H9 (cell line): ENCODE measurements at regions not wholly inside any gene's neighbourhood (a gene's known extent, or its start where the extent isn't known, plus 50 kb on each side); places are given as distances from the start of the nearest gene placed in this dataset.

Experiments used
- DNase-seq: peaks from one replicate; pipeline ENCODE4 v3.0.0-alpha.2; 2017
- H2AFZ ChIP-seq: one replicate; pipeline ENCODE4 v1.6.1; 2013; ENCODE audit warnings: mild to moderate bottlenecking, low read length, control low read depth, moderate library complexity
- H2AK5ac ChIP-seq: 2 replicates; pipeline ENCODE4 v1.6.1; 2013; ENCODE audit warnings: low read length, control low read depth, mixed read lengths; ENCODE audit not compliant: insufficient read length
- H2BK120ac ChIP-seq: one replicate; pipeline ENCODE4 v1.6.1; 2013; ENCODE audit warnings: low read depth, mild to moderate bottlenecking, low read length, control low read depth, inconsistent platforms; ENCODE audit not compliant: poor library complexity, severe bottlenecking
- H2BK12ac ChIP-seq: 2 replicates; pipeline ENCODE4 v1.6.1; 2013; ENCODE audit warnings: low read length, control low read depth, mixed read lengths, low read depth; ENCODE audit not compliant: insufficient read length
- H2BK15ac ChIP-seq: 2 replicates; pipeline ENCODE4 v1.6.1; 2013; ENCODE audit warnings: low read depth, low read length, control low read depth
- H2BK20ac ChIP-seq: one replicate; pipeline ENCODE4 v1.6.1; 2013; ENCODE audit warnings: low read depth, mild to moderate bottlenecking, low read length, control low read depth, inconsistent platforms; ENCODE audit not compliant: poor library complexity, severe bottlenecking
- H2BK5ac ChIP-seq: 2 replicates; pipeline ENCODE4 v1.6.1; 2013; ENCODE audit warnings: low read length, control low read depth, mixed read lengths; ENCODE audit not compliant: insufficient read length
- H3K14ac ChIP-seq: 2 replicates; pipeline ENCODE4 v1.6.1; 2013; ENCODE audit warnings: low read length, control low read depth; ENCODE audit not compliant: insufficient read depth
- H3K18ac ChIP-seq: 2 replicates; pipeline ENCODE4 v1.6.1; 2013; ENCODE audit warnings: low read depth, mild to moderate bottlenecking, mixed read lengths, low read length, control low read depth; ENCODE audit not compliant: insufficient read length
- H3K23ac ChIP-seq: 2 replicates; pipeline ENCODE4 v1.6.1; 2013; ENCODE audit warnings: low read length, control low read depth, mixed read lengths, low read depth; ENCODE audit not compliant: insufficient read length
- H3K23me2 ChIP-seq: 2 replicates; pipeline ENCODE4 v1.6.1; 2013; ENCODE audit warnings: low read depth, mild to moderate bottlenecking, mixed read lengths, low read length, control low read depth; ENCODE audit not compliant: insufficient read length, poor library complexity, severe bottlenecking
- H3K27ac ChIP-seq: 2 replicates; pipeline ENCODE4 v1.5.1; 2013; ENCODE audit warnings: low read length, control low read depth, mixed read lengths, low read depth; ENCODE audit not compliant: insufficient read length
- H3K27me3 ChIP-seq: 2 replicates; pipeline ENCODE4 v1.6.1; 2013; ENCODE audit warnings: low read length, control low read depth, inconsistent platforms; ENCODE audit not compliant: insufficient read depth
- H3K4ac ChIP-seq: 2 replicates; pipeline ENCODE4 v1.6.1; 2013; ENCODE audit warnings: low read depth, mild to moderate bottlenecking, control low read depth, inconsistent platforms, low read length, moderate library complexity
- H3K4me1 ChIP-seq: 2 replicates; pipeline ENCODE4 v1.6.1; 2013; ENCODE audit warnings: low read length, control low read depth, inconsistent platforms; ENCODE audit not compliant: insufficient read depth
- H3K4me2 ChIP-seq: 2 replicates; pipeline ENCODE4 v1.6.1; 2013; ENCODE audit warnings: low read length, control low read depth, mixed read lengths; ENCODE audit not compliant: insufficient read length, insufficient read depth
- H3K56ac ChIP-seq: 2 replicates; pipeline ENCODE4 v1.6.1; 2013; ENCODE audit warnings: low read depth, mild to moderate bottlenecking, mixed read lengths, low read length, control low read depth; ENCODE audit not compliant: insufficient read length
- H3K79me1 ChIP-seq: 2 replicates; pipeline ENCODE4 v1.6.1; 2013; ENCODE audit warnings: low read depth, mild to moderate bottlenecking, moderate library complexity, low read length, control low read depth, inconsistent platforms; ENCODE audit not compliant: insufficient read depth, poor library complexity, severe bottlenecking
- H3K79me2 ChIP-seq: 2 replicates; pipeline ENCODE4 v1.6.1; 2013; ENCODE audit warnings: low read length, control low read depth, inconsistent platforms; ENCODE audit not compliant: insufficient read depth
- H3K9ac ChIP-seq: 2 replicates; pipeline ENCODE4 v1.6.1; 2013; ENCODE audit warnings: low read length, control low read depth, mixed read lengths; ENCODE audit not compliant: insufficient read length; ENCODE audit errors: extremely low read depth
- H3K9me3 ChIP-seq: one replicate; pipeline ENCODE4 v1.6.1; 2013; ENCODE audit warnings: low read depth, low read length, inconsistent platforms; ENCODE audit not compliant: control insufficient read depth
- H3T11ph ChIP-seq: one replicate; pipeline ENCODE4 v1.6.1; 2013; ENCODE audit warnings: mild to moderate bottlenecking, low read length, control low read depth, inconsistent platforms
- H4K20me1 ChIP-seq: one replicate; pipeline ENCODE4 v1.6.1; 2013; ENCODE audit not compliant: control insufficient read depth, insufficient read length, insufficient read depth
- H4K5ac ChIP-seq: 2 replicates; pipeline ENCODE4 v1.6.1; 2013; ENCODE audit warnings: low read depth, mild to moderate bottlenecking, mixed read lengths, low read length, control low read depth; ENCODE audit not compliant: insufficient read length
- H4K8ac ChIP-seq: replicated peaks from 2 replicates; pipeline ENCODE4 v1.6.1; 2013; ENCODE audit warnings: low read length, control low read depth, mixed read lengths, low read depth; ENCODE audit not compliant: insufficient read length
- H4K91ac ChIP-seq: 2 replicates; pipeline ENCODE4 v1.6.1; 2013; ENCODE audit warnings: low read depth, mild to moderate bottlenecking, moderate library complexity, mixed read lengths, low read length, control low read depth; ENCODE audit not compliant: insufficient read length
- H3K27ac Mint-ChIP-seq, 3 experiments: 2 replicates in 2 of 3; 3 replicates in 1 of 3; pipeline ENCODE4 v1.8.0; 2020 to 2021; ENCODE audit warnings: mixed read lengths in 3 of 3, mild to moderate bottlenecking in 1 of 3, moderate library complexity in 1 of 3
- H3K27me3 Mint-ChIP-seq: 2 replicates; pipeline ENCODE4 v1.8.0; 2021; ENCODE audit warnings: low read depth, mild to moderate bottlenecking, moderate library complexity, mixed read lengths
- H3K36me3 Mint-ChIP-seq, 3 experiments: 2 replicates in 2 of 3; 3 replicates in 1 of 3; pipeline ENCODE4 v1.8.0; 2020 to 2021; ENCODE audit warnings: low read depth in 3 of 3, mixed read lengths in 3 of 3; ENCODE audit not compliant: insufficient read depth in 1 of 3
- H3K4me1 Mint-ChIP-seq, 2 experiments: 2 replicates each; pipeline ENCODE4 v1.8.0; 2020; ENCODE audit warnings: mixed read lengths in 2 of 2
- H3K4me3 Mint-ChIP-seq, 2 experiments: 2 replicates in 1 of 2; 3 replicates in 1 of 2; pipeline ENCODE4 v1.8.0; 2020 to 2021; ENCODE audit warnings: mild to moderate bottlenecking in 2 of 2, mixed read lengths in 2 of 2, moderate library complexity in 1 of 2
- H3K9me3 Mint-ChIP-seq, 2 experiments: 2 replicates in 1 of 2; 3 replicates in 1 of 2; pipeline ENCODE4 v1.8.0; 2020; ENCODE audit warnings: mild to moderate bottlenecking in 2 of 2, mixed read lengths in 2 of 2, moderate library complexity in 1 of 2
- WGBS: extraction: QIAGEN DNeasy Blood & Tissue Kit; methylation state at CpG from one replicate; pipeline ENCODE4 v1.1.7; 2013; ENCODE audit warnings: missing lambda C conversion rate, low lambda C conversion rate, mixed read lengths; ENCODE audit not compliant: insufficient read length; ENCODE audit errors: extremely low coverage; 5-methylcytosine and 5-hydroxymethylcytosine counted together
- TF ChIP-seq, protein P1 (sequence below): fragments of 200-600 bp; sonication (generic); conservative IDR thresholded peaks from 3 replicates; pipeline ENCODE4 v1.8.0; 2021; ENCODE audit warnings: antibody characterized with exemption, mild to moderate bottlenecking

DNA sequence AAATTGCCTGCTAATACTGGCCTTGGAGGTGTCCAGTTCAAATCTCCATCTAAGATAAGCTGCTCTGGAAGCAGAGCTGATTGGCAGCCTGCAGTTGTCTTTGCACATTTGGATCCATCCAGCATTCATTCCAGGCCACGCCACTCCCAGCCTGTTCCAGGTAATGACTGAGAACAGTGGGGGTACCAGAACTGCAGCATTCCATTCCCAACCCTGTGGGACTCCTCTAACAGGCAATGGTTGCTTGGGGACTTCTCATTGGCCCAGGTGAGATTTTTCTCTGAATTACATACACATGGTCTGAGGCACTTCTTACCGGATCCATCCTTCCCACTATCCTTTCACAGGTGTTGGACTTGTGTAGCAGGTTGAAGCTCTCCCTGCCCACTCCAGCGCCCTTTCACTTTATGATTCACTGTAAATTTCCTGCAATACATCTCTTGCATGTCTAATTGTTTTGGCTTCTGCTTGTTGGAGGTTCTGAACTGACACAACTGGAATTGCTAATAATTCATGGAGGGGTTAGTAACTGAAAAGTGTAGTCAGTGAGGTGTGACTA is 206.1 kb upstream of the ZFHX3 start:
- Histone ChIP-seq H3K4ac (no peak overlapping the region), H3K56ac (no peak overlapping the region), H3K14ac (no peak overlapping the region), H3K27me3 (no peaks in the 10 kb centered on the region), H3K23ac (no peak overlapping the region), H3K23me2 (no peaks in the 10 kb centered on the region), H3K9me3 (no peaks in the 10 kb centered on the region), H4K5ac (no peak overlapping the region), H3K4me1 (no peaks in the 10 kb centered on the region), H4K8ac (no peak overlapping the region), H2BK120ac (no peak overlapping the region), H2BK12ac (no peak overlapping the region), H4K91ac (no peak overlapping the region), H3K79me1 (no peaks in the 10 kb centered on the region), H3K27ac (no peak overlapping the region), H2AK5ac (no peak overlapping the region), H3T11ph (no peak overlapping the region), H2BK5ac (no peak overlapping the region), H2BK20ac (no peak overlapping the region), H3K79me2 (no peaks in the 10 kb centered on the region; the same call in 1 of the 2 replicates), H2BK15ac (no peak overlapping the region), H3K9ac (no peak overlapping the region), H3K18ac (no peak overlapping the region), H2AFZ (no peak overlapping the region), H4K20me1 (no peaks in the 10 kb centered on the region), H3K4me2 (no peak overlapping the region)
- Mint-ChIP-seq H3K27me3 (no peaks in the 10 kb centered on the region; the same call in 1 of the 2 replicates), H3K4me1 (peaks cover 0 to 2% of the 10 kb centered on the region in 2 experiments; a peak in 1 of 4 replicates), H3K4me3 (no peak overlapping the region), H3K27ac (no peak overlapping the region), H3K9me3 (no peaks in the 10 kb centered on the region; a peak in 1 of 5 replicates), H3K36me3 (no peaks in the 10 kb centered on the region; a peak in 1 of 7 replicates)
- TF ChIP-seq, protein P1, sequence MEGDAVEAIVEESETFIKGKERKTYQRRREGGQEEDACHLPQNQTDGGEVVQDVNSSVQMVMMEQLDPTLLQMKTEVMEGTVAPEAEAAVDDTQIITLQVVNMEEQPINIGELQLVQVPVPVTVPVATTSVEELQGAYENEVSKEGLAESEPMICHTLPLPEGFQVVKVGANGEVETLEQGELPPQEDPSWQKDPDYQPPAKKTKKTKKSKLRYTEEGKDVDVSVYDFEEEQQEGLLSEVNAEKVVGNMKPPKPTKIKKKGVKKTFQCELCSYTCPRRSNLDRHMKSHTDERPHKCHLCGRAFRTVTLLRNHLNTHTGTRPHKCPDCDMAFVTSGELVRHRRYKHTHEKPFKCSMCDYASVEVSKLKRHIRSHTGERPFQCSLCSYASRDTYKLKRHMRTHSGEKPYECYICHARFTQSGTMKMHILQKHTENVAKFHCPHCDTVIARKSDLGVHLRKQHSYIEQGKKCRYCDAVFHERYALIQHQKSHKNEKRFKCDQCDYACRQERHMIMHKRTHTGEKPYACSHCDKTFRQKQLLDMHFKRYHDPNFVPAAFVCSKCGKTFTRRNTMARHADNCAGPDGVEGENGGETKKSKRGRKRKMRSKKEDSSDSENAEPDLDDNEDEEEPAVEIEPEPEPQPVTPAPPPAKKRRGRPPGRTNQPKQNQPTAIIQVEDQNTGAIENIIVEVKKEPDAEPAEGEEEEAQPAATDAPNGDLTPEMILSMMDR: no peak
- no CpG with 5 or more reads among the region's 3 CpGs for WGBS
- no peak for DNase-seq
